Esophagus muscularis mucosa (tissue), 4 donors: ENCODE measurements at regions not wholly inside any gene's neighbourhood (a gene's known extent, or its start where the extent isn't known, plus 50 kb on each side); places are given as distances from the start of the nearest gene placed in this dataset.

Experiments used
- EP300 ChIP-seq: sonication (generic); formaldehyde crosslinking; IDR thresholded peaks from one replicate; pipeline ENCODE4 v1.6.1; 2017; ENCODE audit warnings: antibody characterized with exemption
- POLR2A ChIP-seq: fragments of 450-650 bp; IDR thresholded peaks from one replicate; pipeline ENCODE4 v1.6.1; 2017; ENCODE audit warnings: antibody characterized with exemption, moderate library complexity, mild to moderate bottlenecking, low read depth
- POLR2AphosphoS5 ChIP-seq, 2 donors: sonication (generic); formaldehyde crosslinking; IDR thresholded peaks; one replicate each; pipeline ENCODE4 v1.6.1; 2017; ENCODE audit warnings: antibody characterized with exemption in 2 of 2
- TF ChIP-seq, protein P1 (sequence below), 3 experiments: fragments of 200-600 bp in 2 of 3; fragments of 450-650 bp in 1 of 3; sonication (generic) in 2 of 3; IDR thresholded peaks; one replicate each; pipeline ENCODE4 v1.5.1; 2017 to 2019; ENCODE audit warnings: antibody characterized with exemption in 3 of 3, mild to moderate bottlenecking in 2 of 3, moderate library complexity in 1 of 3

DNA sequence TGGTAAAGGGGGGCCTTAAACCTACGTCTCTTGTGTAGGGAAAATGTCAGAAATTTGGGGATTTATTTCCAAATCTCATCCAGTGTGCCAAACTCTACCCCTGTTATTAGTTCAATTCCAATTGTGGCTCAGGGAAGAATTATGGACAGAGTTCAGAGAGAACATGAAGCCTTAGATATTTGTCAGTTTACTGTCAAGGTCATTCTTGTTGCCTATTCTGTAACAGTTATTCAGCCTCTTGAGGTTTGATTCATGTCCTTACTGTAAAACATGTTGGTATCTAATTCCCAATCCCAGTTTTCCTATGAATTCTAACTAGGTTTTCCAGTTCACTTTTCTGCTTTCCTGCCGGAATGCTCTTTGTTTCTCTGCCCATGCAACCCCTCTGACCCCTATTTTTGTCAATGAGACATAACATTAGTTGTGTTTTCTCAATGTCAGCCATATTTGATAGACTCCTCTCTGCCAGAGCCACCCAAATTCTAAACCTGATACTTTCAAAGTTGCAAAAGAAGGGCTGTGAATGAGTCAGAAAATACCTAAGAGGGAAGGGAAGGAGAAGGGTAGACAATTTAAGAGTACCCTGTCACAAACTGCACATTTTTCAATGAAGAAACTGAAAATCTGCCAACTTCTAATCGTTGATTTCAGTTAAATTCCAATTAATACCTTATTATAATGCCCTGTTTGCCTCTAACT lies 52.4 kb downstream of the ATOSA start:
- TF ChIP-seq, protein P1, sequence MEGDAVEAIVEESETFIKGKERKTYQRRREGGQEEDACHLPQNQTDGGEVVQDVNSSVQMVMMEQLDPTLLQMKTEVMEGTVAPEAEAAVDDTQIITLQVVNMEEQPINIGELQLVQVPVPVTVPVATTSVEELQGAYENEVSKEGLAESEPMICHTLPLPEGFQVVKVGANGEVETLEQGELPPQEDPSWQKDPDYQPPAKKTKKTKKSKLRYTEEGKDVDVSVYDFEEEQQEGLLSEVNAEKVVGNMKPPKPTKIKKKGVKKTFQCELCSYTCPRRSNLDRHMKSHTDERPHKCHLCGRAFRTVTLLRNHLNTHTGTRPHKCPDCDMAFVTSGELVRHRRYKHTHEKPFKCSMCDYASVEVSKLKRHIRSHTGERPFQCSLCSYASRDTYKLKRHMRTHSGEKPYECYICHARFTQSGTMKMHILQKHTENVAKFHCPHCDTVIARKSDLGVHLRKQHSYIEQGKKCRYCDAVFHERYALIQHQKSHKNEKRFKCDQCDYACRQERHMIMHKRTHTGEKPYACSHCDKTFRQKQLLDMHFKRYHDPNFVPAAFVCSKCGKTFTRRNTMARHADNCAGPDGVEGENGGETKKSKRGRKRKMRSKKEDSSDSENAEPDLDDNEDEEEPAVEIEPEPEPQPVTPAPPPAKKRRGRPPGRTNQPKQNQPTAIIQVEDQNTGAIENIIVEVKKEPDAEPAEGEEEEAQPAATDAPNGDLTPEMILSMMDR (IDR thresholded peaks at IDR 0.05) = no peak
- no peak for TF ChIP-seq POLR2AphosphoS5 (IDR thresholded peaks at IDR 0.05)
- no peak for TF ChIP-seq POLR2A
- no peak for TF ChIP-seq EP300
